GM12873 (cell line): ENCODE measurements at regions not wholly inside any gene's neighbourhood (a gene's known extent, or its start where the extent isn't known, plus 50 kb on each side); places are given as distances from the start of the nearest gene placed in this dataset.

Experiments
- CTCF ChIP-seq: IDR thresholded peaks from 2 replicates; pipeline ENCODE4 v1.5.1; 2012; ENCODE audit warnings: low read depth, mild to moderate bottlenecking, moderate library complexity, low read length, control low read depth; ENCODE audit not compliant: insufficient read depth; ENCODE audit errors: missing control alignments

GRCh38 chr1:99455760-99456159 lies 190.2 kb upstream of the PALMD start:
- TF ChIP-seq CTCF: no peak

DNA sequence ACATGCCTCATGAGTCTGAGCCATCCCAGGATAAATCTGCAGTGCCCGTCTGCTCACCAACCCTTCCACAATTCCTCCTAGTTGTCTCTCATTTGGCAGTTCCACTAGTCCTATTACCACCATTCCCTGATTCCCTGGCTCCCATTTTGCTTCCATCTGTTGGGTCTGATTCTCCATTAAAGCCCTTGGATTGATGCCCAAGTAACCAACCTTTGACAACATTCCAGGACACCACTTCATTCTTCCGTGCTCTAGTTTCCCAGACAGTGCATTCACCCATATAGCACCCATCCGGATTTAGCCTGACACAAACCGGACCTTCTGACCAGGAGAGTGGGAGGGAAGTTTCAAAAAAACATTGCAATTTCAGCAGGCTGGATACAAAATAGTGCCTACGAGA lies 189.4 kb upstream of the PALMD start:
- no peak for TF ChIP-seq CTCF

DNA sequence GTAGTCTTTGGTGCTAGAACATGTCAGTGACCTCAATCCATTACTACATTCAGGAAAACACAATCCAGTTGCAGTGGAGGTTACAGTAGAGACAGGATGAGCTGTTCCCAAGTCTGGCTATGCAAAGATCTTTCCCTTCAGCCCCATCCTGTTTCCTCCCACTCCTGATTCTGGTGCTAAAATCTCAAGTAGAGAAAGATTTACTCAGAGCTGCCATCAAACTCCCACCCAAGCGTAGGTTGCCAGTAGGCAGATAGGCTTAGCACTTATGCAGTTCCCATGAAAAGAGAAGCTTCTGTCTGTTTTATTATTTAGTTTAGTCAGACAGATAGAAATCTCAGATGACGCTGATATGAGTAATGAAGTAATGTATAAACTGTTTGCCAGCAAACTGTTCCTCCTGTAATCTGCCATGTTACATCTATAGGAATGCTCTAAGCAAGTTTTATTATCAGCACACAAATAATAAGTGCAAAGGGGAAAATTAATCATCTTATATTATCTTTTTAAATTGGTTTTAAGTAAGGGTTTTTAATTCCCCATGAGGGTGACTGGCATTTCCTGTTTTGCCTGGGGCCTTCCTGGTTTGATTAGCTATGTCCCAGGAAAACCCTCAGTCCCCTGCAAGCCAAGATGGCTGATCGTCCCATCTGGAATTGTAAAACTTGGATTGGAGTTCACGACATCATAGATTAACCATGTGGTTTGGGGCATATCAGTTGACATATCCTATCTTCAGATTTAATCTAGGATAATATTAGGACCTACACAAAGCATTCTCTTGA lies 188.3 kb upstream of the PALMD start:
- TF ChIP-seq CTCF: no peak

DNA sequence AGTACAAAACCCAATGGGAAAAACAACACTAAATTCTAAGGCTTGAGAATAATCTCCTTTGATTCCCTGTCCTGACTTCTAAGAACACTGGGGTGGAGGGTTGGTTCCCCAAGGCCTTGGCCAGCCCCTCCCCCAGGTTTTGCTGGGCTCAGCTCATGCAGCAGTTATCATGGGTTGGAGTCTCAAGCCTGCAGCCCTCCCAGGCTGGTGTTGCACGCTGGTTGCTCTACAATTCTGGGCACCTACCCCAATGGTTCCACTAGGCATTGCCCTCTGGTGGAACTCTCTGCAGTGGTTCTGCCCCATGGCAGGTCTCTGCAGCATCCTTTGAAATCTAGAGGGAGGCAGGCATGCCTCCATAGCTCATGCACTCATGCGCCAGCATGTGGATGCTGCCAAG lies 184.4 kb upstream of the PALMD start:
- no peak for TF ChIP-seq CTCF

DNA sequence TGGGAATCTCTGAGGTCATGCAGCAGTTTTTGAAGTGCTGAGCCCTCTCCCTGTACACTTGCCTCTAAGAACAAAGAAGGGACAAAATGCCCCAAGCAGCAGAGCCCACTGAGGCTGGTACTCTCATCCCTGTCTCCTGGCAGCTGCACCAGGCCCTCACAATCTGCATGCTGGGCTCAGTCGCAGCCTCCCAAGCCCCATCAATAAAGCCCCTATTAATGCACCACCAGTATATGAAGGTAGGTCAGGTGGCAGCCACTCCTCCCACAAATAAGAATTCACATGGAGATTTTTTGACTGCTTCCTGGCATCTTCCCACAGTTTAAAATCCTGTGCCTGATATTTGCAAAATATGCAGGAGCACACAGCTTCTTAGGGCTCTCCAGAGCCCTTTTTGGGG lies 181.2 kb upstream of the PALMD start:
- TF ChIP-seq CTCF: no peak

DNA sequence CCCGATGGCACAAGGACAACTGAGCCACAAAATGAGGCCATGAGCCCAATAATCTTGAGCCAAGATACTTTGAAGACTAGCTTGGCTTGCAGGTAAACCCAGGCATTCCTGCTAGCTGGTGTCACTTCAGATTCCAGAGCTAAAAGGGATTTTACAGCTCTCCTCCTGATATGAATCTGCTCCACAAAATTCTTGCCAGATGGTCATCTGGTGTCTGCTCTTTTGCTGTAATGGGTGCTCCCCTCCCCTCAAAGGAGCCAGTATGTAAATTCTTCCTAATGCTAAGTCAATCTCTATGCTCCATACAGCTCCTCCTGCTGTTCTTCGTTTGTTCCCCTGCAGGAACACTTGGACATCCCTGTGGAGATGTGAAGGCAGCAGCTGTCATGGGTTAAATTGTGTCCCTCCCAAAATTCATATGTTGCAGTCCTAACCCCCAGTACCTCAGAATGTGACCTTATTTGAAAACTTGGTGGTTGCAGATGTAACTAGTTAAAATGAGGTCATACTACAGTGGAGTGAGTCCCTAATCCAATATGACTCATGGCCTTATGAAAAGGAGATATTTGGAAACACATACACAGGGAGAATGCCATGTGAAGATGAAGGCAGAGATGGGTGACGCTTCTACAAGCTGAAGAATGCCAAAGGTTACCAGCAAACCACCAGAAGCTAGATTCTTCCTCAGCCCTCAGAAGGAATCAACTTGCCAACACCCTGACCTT lies 180.6 kb upstream of the PALMD start:
- TF ChIP-seq CTCF: no peak

DNA sequence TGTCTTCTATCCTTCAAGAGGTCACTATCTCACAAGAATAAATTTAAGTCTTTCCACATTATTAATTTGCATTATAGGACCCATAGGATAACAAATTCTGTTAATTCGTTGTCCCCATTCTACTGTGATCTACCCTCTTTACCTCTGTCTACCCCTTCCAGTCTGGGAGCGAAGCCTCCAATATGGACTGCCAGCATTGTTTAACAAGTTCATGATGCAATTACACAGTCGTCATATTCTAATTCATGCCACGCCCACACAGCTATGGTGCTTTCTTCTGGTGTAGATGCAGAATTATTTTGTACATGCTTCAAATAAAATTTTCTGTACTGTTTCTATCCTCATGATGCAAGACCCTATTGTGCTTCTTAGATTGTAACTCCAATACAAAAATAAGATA lies 178.3 kb upstream of the PALMD start:
- no peak for TF ChIP-seq CTCF
